HG03039 (cell line): ENCODE measurements at regions not wholly inside any gene's neighbourhood (a gene's known extent, or its start where the extent isn't known, plus 50 kb on each side); places are given as distances from the start of the nearest gene placed in this dataset.
"Not testable (repeated sequence)": the region's sequence is repeated elsewhere in the genome, so short reads cannot be mapped to it uniquely, and the experiment has no call there.

Experiments used
- ATAC-seq: cut with Tn5 transposase; IDR thresholded peaks from one replicate; pipeline ENCODE4 v1.9.1; 2021; ENCODE audit warnings: mild to moderate bottlenecking, moderate library complexity; ENCODE audit not compliant: unreplicated experiment

GRCh38 chr1:143643148-143643885 lies 328.5 kb downstream of the FAM72C start:
- no peak for ATAC-seq

GRCh38 chr1:143625886-143626285 lies 345.9 kb downstream of the FAM72C start:
- no peak for ATAC-seq

DNA sequence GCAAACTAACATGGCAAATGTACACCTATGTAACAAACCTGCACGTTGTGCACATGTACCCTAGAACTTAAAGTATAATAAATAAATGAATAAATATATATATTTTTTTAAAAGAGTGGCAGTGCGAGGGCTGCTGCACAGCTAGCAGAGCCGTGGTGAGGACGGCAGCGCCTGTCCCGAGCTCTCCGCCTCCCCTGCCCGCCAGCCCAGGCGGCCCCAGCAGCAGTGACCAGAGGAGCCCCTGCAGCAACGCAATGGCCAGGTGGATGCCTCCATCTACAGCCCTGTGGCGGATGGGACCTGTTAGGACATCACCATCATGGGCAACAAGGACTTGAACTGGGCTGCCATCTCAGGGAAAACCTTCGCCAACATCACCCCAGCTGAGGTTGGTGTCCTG lies 351.9 kb downstream of the FAM72C start:
- ATAC-seq = no peak

DNA sequence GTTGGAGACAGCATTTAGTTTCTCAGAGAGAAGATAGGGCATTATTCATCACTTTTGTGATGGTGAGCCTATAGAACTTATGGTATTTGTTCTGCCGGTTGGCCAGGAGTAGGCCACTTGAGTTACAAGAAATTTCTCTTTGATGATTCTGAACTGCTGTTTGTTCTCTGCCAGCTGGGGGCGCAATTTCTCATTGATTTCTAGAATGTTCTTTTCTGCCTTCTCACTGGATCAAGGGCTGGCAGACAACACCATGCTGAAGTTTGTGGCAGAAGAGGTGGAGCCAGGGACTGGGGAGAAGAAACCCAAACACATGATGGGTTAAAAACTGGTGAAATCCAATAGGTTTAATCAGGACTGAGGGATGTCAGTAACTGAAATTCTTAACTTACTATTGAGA lies 360.6 kb downstream of the FAM72C start:
- ATAC-seq = no peak

DNA sequence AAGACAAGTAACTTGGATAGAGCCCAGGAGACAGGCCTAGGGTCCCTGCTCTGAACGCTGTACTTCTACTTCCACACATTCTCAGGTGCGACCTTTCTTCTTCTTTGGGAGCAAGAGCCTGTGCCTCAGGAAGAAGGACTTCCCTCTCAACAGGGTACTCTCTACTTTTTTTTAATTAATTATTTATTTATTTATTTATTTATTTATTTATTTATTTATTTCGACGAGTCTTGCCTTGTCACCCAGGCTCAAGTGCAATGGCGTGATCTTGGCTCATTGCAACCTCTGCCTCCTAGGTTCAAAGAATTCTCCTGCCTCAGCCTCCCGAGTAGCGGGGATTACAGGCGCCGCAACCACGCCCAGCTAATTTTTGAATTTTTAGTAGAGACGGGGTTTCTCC lies 361.6 kb downstream of the FAM72C start:
- ATAC-seq = no peak

- no peak for ATAC-seq
These were observed 366.9 kb downstream of the FAM72C start for GRCh38 chr1:143604887-143605286.

DNA sequence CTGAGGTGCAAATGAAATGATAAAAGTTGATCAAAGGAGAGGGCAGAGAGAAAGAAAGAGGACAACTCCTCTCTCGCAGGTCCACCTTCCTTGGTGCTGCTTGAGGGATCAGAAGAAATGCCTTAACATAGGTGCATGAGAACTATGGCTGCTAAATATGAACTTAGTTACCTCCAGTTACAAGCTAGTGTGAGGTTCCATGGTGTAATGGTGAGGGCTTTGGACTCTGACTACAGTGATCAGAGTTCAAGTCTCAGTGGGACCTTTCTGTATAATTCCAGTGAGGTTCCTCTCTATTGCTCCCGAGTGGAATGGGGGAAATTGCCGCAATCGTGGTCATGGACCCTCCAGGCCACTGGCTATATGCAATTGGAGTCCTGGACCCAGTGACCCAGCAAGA lies 387.3 kb downstream of the FAM72C start:
- no peak for ATAC-seq

DNA sequence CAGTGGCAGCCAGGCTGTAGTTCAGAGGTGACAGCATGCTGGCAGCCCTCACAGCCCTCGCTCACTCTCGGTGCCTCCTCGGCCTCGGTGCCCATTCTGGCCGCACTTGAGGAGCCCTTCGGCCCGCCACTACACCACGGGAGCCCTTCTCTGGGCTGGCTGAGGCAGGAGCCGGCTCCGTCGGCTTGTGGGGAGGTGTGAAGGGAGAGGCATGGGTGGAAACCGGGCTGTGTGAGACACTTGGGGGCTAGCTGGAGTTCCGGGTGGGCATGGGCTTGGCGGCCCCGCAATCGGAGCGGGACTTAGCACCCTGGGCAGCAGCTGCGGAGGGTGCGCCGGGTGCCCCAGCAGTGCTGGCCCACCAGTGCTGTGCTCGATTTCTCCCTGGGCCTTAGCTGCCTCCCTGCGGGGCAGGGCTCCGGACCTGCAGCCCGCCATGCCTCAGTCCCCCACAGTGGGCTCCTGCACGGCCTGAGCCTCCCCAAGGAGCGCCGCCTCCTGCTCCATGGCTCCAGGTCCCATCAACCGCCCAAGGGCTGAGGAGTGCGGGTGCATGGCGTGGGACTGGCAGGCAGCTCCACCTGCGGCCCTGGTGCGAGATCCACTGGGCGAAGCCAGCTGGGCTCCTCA lies 396.8 kb downstream of the FAM72C start:
- no peak for ATAC-seq

DNA sequence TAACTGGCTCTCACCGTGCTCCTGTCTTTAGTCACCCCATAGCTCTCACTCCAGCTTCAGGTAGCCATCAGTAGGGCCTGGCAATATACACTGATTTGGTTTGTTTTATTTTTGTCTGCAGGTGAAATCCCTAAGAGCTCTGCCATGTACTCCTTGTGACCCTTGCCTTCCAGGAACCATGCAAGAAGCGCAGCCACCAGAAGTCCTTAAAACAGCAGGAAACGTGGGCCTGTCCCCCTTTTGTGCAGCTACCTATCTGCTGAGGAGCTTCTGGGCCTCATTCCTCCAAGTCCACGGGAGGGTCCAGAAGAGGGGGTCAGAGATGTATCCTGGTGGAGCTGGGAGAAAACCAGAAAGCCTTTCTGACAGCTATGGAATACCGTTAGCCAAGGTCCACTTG lies 399.1 kb downstream of the FAM72C start:
- ATAC-seq = not testable (repeated sequence)

DNA sequence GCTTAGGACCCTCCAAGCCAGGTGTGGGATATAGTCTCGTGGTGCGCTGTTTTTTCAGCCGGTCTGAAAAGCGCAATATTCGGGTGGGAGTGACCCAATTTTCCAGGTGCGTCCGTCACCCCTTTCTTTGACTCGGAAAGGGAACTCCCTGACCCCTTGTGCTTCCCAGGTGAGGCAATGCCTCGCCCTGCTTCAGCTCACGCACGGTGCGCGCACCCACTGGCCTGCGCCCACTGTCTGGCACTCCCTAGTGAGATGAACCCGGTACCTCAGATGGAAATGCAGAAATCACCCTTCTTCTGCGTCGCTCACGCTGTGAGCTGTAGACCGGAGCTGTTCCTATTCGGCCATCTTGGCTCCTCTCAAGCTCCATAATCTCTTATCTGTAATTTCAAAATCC lies 408.0 kb downstream of the FAM72C start:
- not testable (repeated sequence) for ATAC-seq

DNA sequence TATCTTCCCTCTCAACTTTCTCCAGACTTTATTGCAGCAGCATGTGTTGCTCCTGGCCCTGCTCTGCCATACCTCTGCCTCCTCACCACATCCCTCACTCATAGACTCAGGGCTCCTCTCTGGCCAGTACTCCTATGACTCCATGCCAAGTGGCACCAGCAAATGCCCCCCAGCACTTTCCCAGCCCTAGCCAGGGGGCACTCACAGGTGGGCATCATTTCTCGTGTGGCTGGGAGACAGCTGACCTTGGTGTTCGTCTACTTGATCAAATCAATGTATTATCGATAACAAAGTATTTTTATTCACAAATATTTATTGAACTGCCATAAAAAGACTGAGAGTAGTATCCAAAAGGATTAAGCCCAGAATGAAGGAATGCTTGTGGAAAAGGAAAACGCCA lies 418.2 kb downstream of the FAM72C start:
- ATAC-seq = no peak

DNA sequence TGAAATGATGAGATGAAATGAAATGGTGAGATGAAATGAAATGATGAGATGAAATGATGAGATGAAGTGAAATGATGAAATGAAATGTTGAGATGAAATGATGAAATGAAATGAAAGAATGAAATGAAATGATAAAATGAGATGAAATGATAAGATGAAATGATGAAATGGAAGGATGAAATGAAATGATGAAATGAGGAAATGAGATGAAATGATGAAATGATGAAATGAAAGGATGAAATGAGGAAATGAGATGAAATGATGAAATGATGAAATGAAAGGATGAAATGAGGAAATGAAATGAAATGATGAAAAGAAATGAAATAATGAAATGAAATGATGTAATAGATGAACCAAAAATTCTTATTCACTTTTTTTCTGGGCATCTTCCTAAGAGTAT lies 467.1 kb downstream of the FAM72C start:
- ATAC-seq = not testable (repeated sequence)

- ATAC-seq = not testable (repeated sequence)
These were observed 467.7 kb downstream of the FAM72C start for GRCh38 chr1:143504080-143504479.

DNA sequence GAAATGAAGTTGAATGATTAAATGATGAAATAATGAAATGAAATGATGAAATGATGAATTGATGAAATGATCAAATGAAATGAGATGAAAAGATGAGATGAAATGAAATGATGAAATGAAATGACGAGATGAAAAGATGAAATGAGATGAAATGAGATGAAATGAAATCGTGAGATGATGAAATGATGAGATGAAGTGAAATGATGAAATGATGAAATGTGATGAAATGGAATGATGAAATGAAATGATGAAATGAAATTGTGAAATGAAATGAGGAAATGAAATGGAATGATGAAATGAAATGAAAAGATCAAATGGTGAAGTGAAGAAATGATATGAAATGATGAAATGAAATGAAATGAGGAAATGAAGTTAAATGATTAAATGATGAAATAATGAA lies 468.7 kb downstream of the FAM72C start:
- ATAC-seq = not testable (repeated sequence)

DNA sequence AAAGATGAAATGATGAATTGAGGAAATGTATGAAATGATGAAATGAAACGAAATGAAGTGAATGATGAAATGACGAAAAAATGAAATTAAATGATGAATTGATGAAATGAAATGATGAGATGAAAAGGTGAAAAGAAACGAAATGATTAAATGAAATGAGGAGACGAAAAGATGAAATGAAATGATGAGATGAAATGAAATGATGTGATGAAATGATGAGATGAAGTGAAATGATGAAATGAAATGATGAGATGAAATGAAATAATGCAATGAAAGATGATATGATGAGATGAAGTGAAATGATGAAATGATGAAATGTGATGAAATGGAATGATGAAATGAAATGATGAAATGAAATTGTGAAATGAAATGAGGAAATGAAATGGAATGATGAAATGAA lies 469.7 kb downstream of the FAM72C start:
- not testable (repeated sequence) for ATAC-seq

- ATAC-seq = not testable (repeated sequence)
These were observed 473.6 kb downstream of the FAM72C start for GRCh38 chr1:143498059-143498749.

DNA sequence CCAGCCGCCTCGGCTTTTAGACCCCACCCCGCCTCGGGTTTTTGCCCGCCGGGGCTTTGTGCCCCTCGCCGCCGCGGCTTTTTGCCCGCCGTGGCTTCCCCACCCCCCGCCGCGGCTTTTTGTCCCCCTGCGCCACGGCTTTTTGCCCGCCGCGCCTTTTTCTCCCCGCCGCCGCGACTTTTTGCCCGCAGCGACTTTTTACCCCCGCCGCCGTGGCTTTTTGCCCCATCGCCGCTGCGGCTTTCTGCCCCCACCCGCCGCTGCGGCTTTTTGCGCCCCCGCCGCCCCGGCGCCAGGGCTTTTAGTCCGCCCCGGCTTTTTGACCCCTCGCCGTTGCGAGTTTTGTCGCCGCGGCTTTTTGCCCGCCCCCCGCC lies 474.4 kb downstream of the FAM72C start:
- ATAC-seq = no peak

DNA sequence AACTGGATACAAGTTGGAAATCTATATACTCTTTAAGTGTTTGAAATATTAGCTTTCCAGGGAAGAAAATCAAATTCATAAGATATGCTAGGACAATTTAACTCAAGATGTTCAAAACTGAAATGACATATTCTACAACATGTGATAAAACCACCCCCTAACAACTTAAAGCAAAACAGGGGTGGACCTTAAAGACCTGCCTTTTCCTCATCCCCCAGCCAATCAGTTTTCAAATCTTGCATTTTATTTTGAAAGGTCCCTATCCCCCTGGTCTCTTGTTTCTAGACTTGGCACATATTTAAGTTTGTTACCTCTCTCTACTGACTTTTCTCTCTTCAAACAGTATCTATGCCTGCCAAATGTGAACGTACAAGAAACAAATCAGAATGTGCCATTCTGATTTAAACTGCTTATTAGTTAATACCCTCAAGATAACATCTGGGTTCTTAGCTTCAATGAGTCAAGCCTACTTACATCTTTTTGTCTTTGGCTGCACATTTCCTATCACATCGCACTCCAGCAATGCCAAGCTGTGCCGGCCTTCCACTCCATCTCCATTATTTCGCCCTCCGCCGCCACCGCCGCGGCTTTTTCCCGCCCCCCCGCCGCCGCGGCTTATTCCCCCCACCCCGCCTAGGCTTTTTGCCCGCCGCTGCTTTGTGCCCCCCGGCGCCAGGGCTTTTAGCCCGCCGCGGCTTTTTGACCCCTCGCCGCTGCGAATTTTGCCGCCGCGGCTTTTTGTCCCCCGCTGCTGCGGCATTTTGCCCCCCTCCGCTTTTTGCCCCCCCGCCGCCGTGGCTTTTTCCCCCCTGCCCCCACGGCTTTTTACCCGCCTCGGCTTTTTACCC lies 475.0 kb downstream of the FAM72C start:
- ATAC-seq = not testable (repeated sequence)
